ENCODE measurements at regions not wholly inside any gene's neighbourhood (a gene's known extent, or its start where the extent isn't known, plus 50 kb on each side); places are given as distances from the start of the nearest gene placed in this dataset.

- DNase-seq = no peak
These were observed 99.5 kb downstream of the NCR2 start for GRCh38 chr6:41434803-41435481.

GRCh38 chr6:41437604-41438003, 102.2 kb downstream of the NCR2 start:
- no peak overlapping the region for H3K4me3 Mint-ChIP-seq
- peaks cover 41% of the 10 kb centered on the region for H3K4me1 Mint-ChIP-seq
- no peak overlapping the region for H3K27ac Mint-ChIP-seq
- H3K36me3 Mint-ChIP-seq (ENCODE audit: low read depth) = peaks cover 7% of the 10 kb centered on the region
- ChIA-PET CTCF (interaction anchor here (1.0 to 1.2 kb wide), 2 partner anchors 14 to 20 kb away, joined by 3 to 4 read pairs; no protein-coding TSS in a partner anchor), POLR2A (no interaction called here)
- H3K27me3 Mint-ChIP-seq = peaks cover 47% of the 10 kb centered on the region
- no peak for DNase-seq
- H3K9me3 Mint-ChIP-seq = no peaks in the 10 kb centered on the region

More at GRCh38 chr6:41434803-41435481, 99.5 kb downstream of the NCR2 start:
- H3K36me3 Mint-ChIP-seq (ENCODE audit: low read depth) = peaks cover 7% of the 10 kb centered on the region
- peak overlapping the region; percentile 34 for H3K27ac Mint-ChIP-seq
- ChIA-PET POLR2A (no interaction called here), CTCF (no interaction called here)
- peaks cover 15% of the 10 kb centered on the region for H3K4me1 Mint-ChIP-seq
- no peaks in the 10 kb centered on the region for H3K9me3 Mint-ChIP-seq
- no peak overlapping the region for H3K4me3 Mint-ChIP-seq
- peaks cover 53% of the 10 kb centered on the region for H3K27me3 Mint-ChIP-seq

- no peak overlapping the region for H3K4me3 Mint-ChIP-seq
- CTCF ChIA-PET = interaction anchor here (1.4 kb wide), 1 partner anchor 14 kb away, joined by 6 read pairs; no protein-coding TSS in a partner anchor
- H3K4me1 Mint-ChIP-seq = peaks cover 42% of the 10 kb centered on the region
- no peaks in the 10 kb centered on the region for H3K9me3 Mint-ChIP-seq
- no peak overlapping the region for H3K27ac Mint-ChIP-seq
- H3K36me3 Mint-ChIP-seq (ENCODE audit: low read depth) = peaks cover 7% of the 10 kb centered on the region
- H3K27me3 Mint-ChIP-seq = peaks cover 46% of the 10 kb centered on the region
- DNase-seq = no peak
- POLR2A ChIA-PET = no interaction called here
These were observed 103.3 kb downstream of the NCR2 start for GRCh38 chr6:41438746-41439145.

GRCh38 chr6:41439524-41440418, 104.4 kb downstream of the NCR2 start:
- H3K27me3 Mint-ChIP-seq = peaks cover 56% of the 10 kb centered on the region
- no peaks in the 10 kb centered on the region for H3K9me3 Mint-ChIP-seq
- CTCF ChIA-PET = interaction anchor here (0.6 to 1.4 kb wide), 2 partner anchors 10 to 15 kb away, joined by 3 to 6 read pairs; no protein-coding TSS in a partner anchor
- POLR2A ChIA-PET = no interaction called here
- DNase-seq = peak; percentile 43
- peak overlapping the region; percentile 12 for H3K4me3 Mint-ChIP-seq
- peak overlapping the region; percentile 74 for H3K27ac Mint-ChIP-seq
- H3K4me1 Mint-ChIP-seq = peaks cover 42% of the 10 kb centered on the region
- peaks cover 7% of the 10 kb centered on the region for H3K36me3 Mint-ChIP-seq (ENCODE audit: low read depth)

GRCh38 chr6:41440958-41441357, 105.2 kb upstream of the FOXP4 start:
- H3K27me3 Mint-ChIP-seq = peaks cover 52% of the 10 kb centered on the region
- ChIA-PET CTCF (no interaction called here), POLR2A (interaction anchor here (0.6 kb wide), 1 partner anchor 307 kb away, joined by 4 read pairs; no protein-coding TSS in a partner anchor)
- no peak for DNase-seq
- no peak overlapping the region for H3K4me3 Mint-ChIP-seq
- peaks cover 42% of the 10 kb centered on the region for H3K4me1 Mint-ChIP-seq
- H3K36me3 Mint-ChIP-seq (ENCODE audit: low read depth) = peaks cover 7% of the 10 kb centered on the region
- peak overlapping the region; percentile 62 for H3K27ac Mint-ChIP-seq
- no peaks in the 10 kb centered on the region for H3K9me3 Mint-ChIP-seq

- H3K27me3 Mint-ChIP-seq = peaks cover 49% of the 10 kb centered on the region
- no peaks in the 10 kb centered on the region for H3K9me3 Mint-ChIP-seq
- H3K27ac Mint-ChIP-seq = peak overlapping the region; percentile 68
- peaks cover 42% of the 10 kb centered on the region for H3K4me1 Mint-ChIP-seq
- peaks cover 7% of the 10 kb centered on the region for H3K36me3 Mint-ChIP-seq (ENCODE audit: low read depth)
- H3K4me3 Mint-ChIP-seq = peak overlapping the region; percentile 43
- CTCF ChIA-PET = interaction anchor here (0.7 to 1.2 kb wide), 2 partner anchors 16 to 17 kb away, joined by 3 read pairs; no protein-coding TSS in a partner anchor
- POLR2A ChIA-PET = interaction anchor here (0.6 kb wide), 1 partner anchor 308 kb away, joined by 4 read pairs; no protein-coding TSS in a partner anchor
- peak; percentile 21 for DNase-seq
These were observed 104.4 kb upstream of the FOXP4 start for GRCh38 chr6:41441598-41442351.

GRCh38 chr6:41442352-41442672, 103.9 kb upstream of the FOXP4 start:
- CTCF ChIA-PET = interaction anchor here (0.7 to 1.2 kb wide), 2 partner anchors 16 to 18 kb away, joined by 3 read pairs; no protein-coding TSS in a partner anchor
- Mint-ChIP-seq H3K36me3 (ENCODE audit: low read depth) (peaks cover 7% of the 10 kb centered on the region), H3K9me3 (no peaks in the 10 kb centered on the region), H3K27me3 (peaks cover 49% of the 10 kb centered on the region), H3K4me3 (no peak overlapping the region), H3K4me1 (peaks cover 42% of the 10 kb centered on the region), H3K27ac (no peak overlapping the region)
- DNase-seq = no peak
- POLR2A ChIA-PET = no interaction called here

GRCh38 chr6:41442800-41443501, 103.2 kb upstream of the FOXP4 start:
- CTCF ChIA-PET = interaction anchor here (1.2 kb wide), 1 partner anchor 17 kb away, joined by 3 read pairs; no protein-coding TSS in a partner anchor
- peaks cover 47% of the 10 kb centered on the region for H3K27me3 Mint-ChIP-seq
- H3K4me1 Mint-ChIP-seq = peaks cover 41% of the 10 kb centered on the region
- H3K9me3 Mint-ChIP-seq = no peaks in the 10 kb centered on the region
- POLR2A ChIA-PET = no interaction called here
- no peak for DNase-seq
- peaks cover 7% of the 10 kb centered on the region for H3K36me3 Mint-ChIP-seq (ENCODE audit: low read depth)
- no peak overlapping the region for H3K27ac Mint-ChIP-seq
- no peak overlapping the region for H3K4me3 Mint-ChIP-seq

GRCh38 chr6:41443616-41444525, 102.3 kb upstream of the FOXP4 start:
- H3K4me3 Mint-ChIP-seq = no peak overlapping the region

GRCh38 chr6:41445261-41445660, 100.9 kb upstream of the FOXP4 start:
- peaks cover 24% of the 10 kb centered on the region for H3K4me1 Mint-ChIP-seq
- H3K9me3 Mint-ChIP-seq = no peaks in the 10 kb centered on the region
- no peak overlapping the region for H3K27ac Mint-ChIP-seq
- DNase-seq = no peak
- peaks cover 29% of the 10 kb centered on the region for H3K27me3 Mint-ChIP-seq
- POLR2A ChIA-PET = no interaction called here
- no peaks in the 10 kb centered on the region for H3K36me3 Mint-ChIP-seq (ENCODE audit: low read depth)
- H3K4me3 Mint-ChIP-seq = no peak overlapping the region
- CTCF ChIA-PET = interaction anchor here (0.8 to 1.6 kb wide), 4 partner anchors 13 to 17 kb away, joined by 3 to 5 read pairs (median 4); no protein-coding TSS in a partner anchor

More at GRCh38 chr6:41443616-41444525, 102.3 kb upstream of the FOXP4 start:
- POLR2A ChIA-PET = no interaction called here
- H3K36me3 Mint-ChIP-seq (ENCODE audit: low read depth) = peaks cover 5% of the 10 kb centered on the region
- peaks cover 38% of the 10 kb centered on the region for H3K4me1 Mint-ChIP-seq
- no peaks in the 10 kb centered on the region for H3K9me3 Mint-ChIP-seq
- peaks cover 39% of the 10 kb centered on the region for H3K27me3 Mint-ChIP-seq
- CTCF ChIA-PET = no interaction called here
- no peak overlapping the region for H3K27ac Mint-ChIP-seq
- DNase-seq = no peak

GRCh38 chr6:41446132-41446531, 100.0 kb upstream of the FOXP4 start:
- ChIA-PET POLR2A (no interaction called here), CTCF (interaction anchor here (1.6 kb wide), 2 partner anchors 14 to 16 kb away, joined by 4 to 5 read pairs; no protein-coding TSS in a partner anchor)
- H3K9me3 Mint-ChIP-seq = no peaks in the 10 kb centered on the region

More at GRCh38 chr6:41446132-41446531, 100.0 kb upstream of the FOXP4 start:
- H3K36me3 Mint-ChIP-seq (ENCODE audit: low read depth) = no peaks in the 10 kb centered on the region
- peaks cover 16% of the 10 kb centered on the region for H3K4me1 Mint-ChIP-seq
- H3K27ac Mint-ChIP-seq = no peak overlapping the region
- DNase-seq = no peak
- H3K4me3 Mint-ChIP-seq = no peak overlapping the region
- peaks cover 29% of the 10 kb centered on the region for H3K27me3 Mint-ChIP-seq
